A673 (cell line): ENCODE measurements at regions not wholly inside any gene's neighbourhood (a gene's known extent, or its start where the extent isn't known, plus 50 kb on each side); places are given as distances from the start of the nearest gene placed in this dataset.

Experiments
- BruUV-seq: library from RNA; stranded (reverse); fragments of 400-500 nt; replicated peaks from 2 replicates; lab custom pipeline; 2021; lab: Mats Ljungman, UMichigan
- CTCF ChIA-PET: fragments of 300-600 bp; sonication (Branson Sonifier 250); formaldehyde crosslinking; loops from one replicate; lab custom pipeline; 2022; ENCODE audit warnings: antibody characterized with exemption; lab: Charles Lee
- POLR2A ChIA-PET: fragments of 300-600 bp; sonication (Branson Sonifier 250); formaldehyde crosslinking; loops from one replicate; lab custom pipeline; 2022; ENCODE audit warnings: antibody characterized with exemption; ENCODE audit not compliant: low non-redundant PET; lab: Charles Lee
- DNase-seq: peaks from one replicate; pipeline ENCODE4 v3.0.0-alpha.2; 2015; ENCODE audit warnings: low spot score
- H3K27ac ChIP-seq: fragments of 200-600 bp; sonication (generic); 2 replicates; pipeline ENCODE4 v1.5.1; 2016; ENCODE audit warnings: mixed run types, low read depth, mild to moderate bottlenecking, mixed read lengths, antibody characterized with exemption, low read length; ENCODE audit not compliant: poor library complexity, severe bottlenecking
- H3K27me3 ChIP-seq: fragments of 200-600 bp; sonication (generic); replicated peaks from 2 replicates; pipeline ENCODE4 v1.6.1; 2017; ENCODE audit warnings: mixed run types, low read depth, mild to moderate bottlenecking, mixed read lengths, antibody characterized with exemption, low read length; ENCODE audit not compliant: insufficient read depth, poor library complexity
- H3K36me3 ChIP-seq: fragments of 200-600 bp; sonication (generic); 2 replicates; pipeline ENCODE4 v1.6.1; 2016; ENCODE audit warnings: mixed run types, mild to moderate bottlenecking, mixed read lengths, antibody characterized with exemption, low read length; ENCODE audit not compliant: insufficient read depth, poor library complexity, severe bottlenecking
- H3K4me1 ChIP-seq: fragments of 200-600 bp; sonication (generic); 2 replicates; pipeline ENCODE4 v1.6.1; 2017; ENCODE audit warnings: mixed run types, mild to moderate bottlenecking, mixed read lengths, antibody characterized with exemption, low read length; ENCODE audit not compliant: insufficient read depth, poor library complexity, severe bottlenecking
- H3K4me3 ChIP-seq: fragments of 200-600 bp; sonication (generic); 2 replicates; pipeline ENCODE4 v1.5.1; 2016; ENCODE audit warnings: low read depth, mixed run types, mild to moderate bottlenecking, mixed read lengths, low read length; ENCODE audit not compliant: poor library complexity, severe bottlenecking
- H3K9me3 ChIP-seq: fragments of 200-600 bp; sonication (generic); 2 replicates; pipeline ENCODE4 v1.6.1; 2016; ENCODE audit warnings: mixed run types, low read depth, mild to moderate bottlenecking, mixed read lengths, antibody characterized with exemption, low read length; ENCODE audit not compliant: poor library complexity, severe bottlenecking
- CTCF ChIP-seq: fragments of 300-800, 200-600 bp; sonication (generic); conservative IDR thresholded peaks from 2 replicates; pipeline ENCODE4 v1.5.1; 2017; ENCODE audit warnings: low read depth, mild to moderate bottlenecking, antibody characterized with exemption, low read length, moderate library complexity, mixed read lengths
- EZH2 ChIP-seq: fragments of 200-600 bp; sonication (generic); IDR thresholded peaks from 2 replicates; pipeline ENCODE4 v1.6.1; 2017; ENCODE audit warnings: borderline replicate concordance, low read depth, mild to moderate bottlenecking, mixed read lengths, antibody characterized with exemption, low read length; ENCODE audit not compliant: poor library complexity, severe bottlenecking
- intact Hi-C: fragments of 100-400 bp; cut with micrococcal nuclease; formaldehyde crosslinking; loops from one replicate; pipeline ENCODE4 v1.10.0; 2022; ENCODE audit not compliant: unreplicated experiment

- POLR2A ChIA-PET, result no interaction called here
- CTCF ChIA-PET, result no interaction called here
- Histone ChIP-seq H3K4me1 (no peaks in the 10 kb centered on the region), H3K36me3 (no peaks in the 10 kb centered on the region), H3K9me3 (no peaks in the 10 kb centered on the region), H3K27ac (no peak overlapping the region), H3K27me3 (no peaks in the 10 kb centered on the region), H3K4me3 (no peak overlapping the region)
- no TSS peak for BruUV-seq
- no peak for TF ChIP-seq CTCF
- no peak for TF ChIP-seq EZH2
- intact Hi-C loops, result no loop called here
- no peak for DNase-seq
Measured at GRCh38 chr4:29521281-29521680, 1198.9 kb upstream of the PCDH7 start.

- no peak for DNase-seq
- CTCF ChIA-PET, result no interaction called here
- POLR2A ChIA-PET, result no interaction called here
- H3K4me1 ChIP-seq, result no peaks in the 10 kb centered on the region
- H3K9me3 ChIP-seq, result peaks cover 2% of the 10 kb centered on the region
- intact Hi-C loops, result no loop called here
- no peaks in the 10 kb centered on the region for H3K27me3 ChIP-seq
- TF ChIP-seq CTCF, result no peak
- TF ChIP-seq EZH2, result no peak
- H3K36me3 ChIP-seq, result no peaks in the 10 kb centered on the region
- no peak overlapping the region for H3K27ac ChIP-seq
- BruUV-seq, result no TSS peak
- H3K4me3 ChIP-seq, result no peak overlapping the region
Measured at GRCh38 chr4:29536745-29537144, 1183.4 kb upstream of the PCDH7 start.

- intact Hi-C loops, result no loop called here
- Histone ChIP-seq H3K27me3 (no peaks in the 10 kb centered on the region), H3K4me3 (no peak overlapping the region), H3K9me3 (peaks cover 4% of the 10 kb centered on the region), H3K36me3 (no peaks in the 10 kb centered on the region), H3K27ac (no peak overlapping the region), H3K4me1 (no peaks in the 10 kb centered on the region)
- BruUV-seq, result no TSS peak
- TF ChIP-seq CTCF (no peak), EZH2 (no peak)
- CTCF ChIA-PET, result no interaction called here
- POLR2A ChIA-PET, result no interaction called here
- peak; percentile 38 for DNase-seq
Measured at GRCh38 chr4:29538889-29539646, 1181.1 kb upstream of the PCDH7 start.
